ENCODE measurements at regions not wholly inside any gene's neighbourhood (a gene's known extent, or its start where the extent isn't known, plus 50 kb on each side); places are given as distances from the start of the nearest gene placed in this dataset.

DNA sequence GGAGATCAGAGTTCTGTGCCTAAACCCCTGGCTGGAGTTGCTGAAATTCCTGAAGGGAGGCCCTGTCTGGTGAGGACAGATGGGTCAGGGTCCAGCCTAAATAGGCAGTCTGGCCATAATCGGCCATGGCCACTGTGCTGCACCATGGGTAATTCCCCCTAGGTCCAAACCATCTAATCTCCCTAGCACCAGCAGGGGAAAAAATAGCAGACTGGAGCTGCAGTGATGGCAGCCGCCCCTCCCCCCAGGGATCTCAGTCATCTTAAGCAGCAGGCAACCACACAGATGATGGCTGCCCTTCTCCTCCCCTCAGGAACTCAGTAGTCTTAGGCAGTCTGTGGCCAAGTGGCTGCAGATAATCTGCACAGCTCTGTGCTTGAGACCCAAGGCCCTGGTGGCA is 68.4 kb upstream of the CD96 start:
- H3K36me3 ChIP-seq (ENCODE audit: control insufficient read depth in 1 of 2, insufficient read depth in 2 of 2, low read length in 2 of 2) = no peaks in the 10 kb centered on the region
- ChIA-PET RAD21 (ENCODE audit: low non-redundant PET in 1 of 2, low total read pairs in 2 of 2, uncharacterized antibody in 2 of 2, unreplicated experiment in 2 of 2) (no interaction called here), CTCF (no interaction called here), POLR2A (no interaction called here)
- H3K4me2 ChIP-seq (ENCODE audit: low read length) = no peak overlapping the region
- H3K79me2 ChIP-seq (ENCODE audit: insufficient read depth, low read length) = no peaks in the 10 kb centered on the region
- H2AFZ ChIP-seq (ENCODE audit: low read depth, low read length, poor library complexity, severe bottlenecking) = no peak overlapping the region
- no peak overlapping the region for H3K4me3 ChIP-seq (replicated peaks in 1 of 2; ENCODE audit: low read depth in 1 of 2, low read length in 2 of 2)
- TF ChIP-seq, protein P1, sequence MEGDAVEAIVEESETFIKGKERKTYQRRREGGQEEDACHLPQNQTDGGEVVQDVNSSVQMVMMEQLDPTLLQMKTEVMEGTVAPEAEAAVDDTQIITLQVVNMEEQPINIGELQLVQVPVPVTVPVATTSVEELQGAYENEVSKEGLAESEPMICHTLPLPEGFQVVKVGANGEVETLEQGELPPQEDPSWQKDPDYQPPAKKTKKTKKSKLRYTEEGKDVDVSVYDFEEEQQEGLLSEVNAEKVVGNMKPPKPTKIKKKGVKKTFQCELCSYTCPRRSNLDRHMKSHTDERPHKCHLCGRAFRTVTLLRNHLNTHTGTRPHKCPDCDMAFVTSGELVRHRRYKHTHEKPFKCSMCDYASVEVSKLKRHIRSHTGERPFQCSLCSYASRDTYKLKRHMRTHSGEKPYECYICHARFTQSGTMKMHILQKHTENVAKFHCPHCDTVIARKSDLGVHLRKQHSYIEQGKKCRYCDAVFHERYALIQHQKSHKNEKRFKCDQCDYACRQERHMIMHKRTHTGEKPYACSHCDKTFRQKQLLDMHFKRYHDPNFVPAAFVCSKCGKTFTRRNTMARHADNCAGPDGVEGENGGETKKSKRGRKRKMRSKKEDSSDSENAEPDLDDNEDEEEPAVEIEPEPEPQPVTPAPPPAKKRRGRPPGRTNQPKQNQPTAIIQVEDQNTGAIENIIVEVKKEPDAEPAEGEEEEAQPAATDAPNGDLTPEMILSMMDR (IDR thresholded peaks at IDR 0.05 in 2 of 3, conservative IDR thresholded peaks at IDR 0.05 in 1 of 3; ENCODE audit: borderline replicate concordance in 1 of 3, insufficient read depth in 1 of 3, low read depth in 2 of 3, low read length in 2 of 3) = peak in 1 of 3 experiments; percentile 11; a peak in 1 of 6 replicates
- TF ChIP-seq CEBPB (IDR thresholded peaks at IDR 0.05; ENCODE audit: low read depth) = no peak
- H3K9me2 ChIP-seq (ENCODE audit: insufficient read depth) = no peaks in the 10 kb centered on the region
- no peaks in the 10 kb centered on the region for H3K4me1 ChIP-seq (ENCODE audit: control insufficient read depth in 1 of 2, insufficient read depth in 2 of 2, low read length in 2 of 2)
- no peaks in the 10 kb centered on the region for H3K9me3 ChIP-seq (ENCODE audit: control insufficient read depth in 1 of 2, insufficient read depth in 1 of 2, low read depth in 1 of 2, low read length in 2 of 2)
- intact Hi-C loops (cut with micrococcal nuclease) = no loop called here
- H3K9ac ChIP-seq (ENCODE audit: low read length) = no peak overlapping the region
- peak; percentile 6 for DNase-seq (ENCODE audit: low read depth, low spot score)
- H4K20me1 ChIP-seq (ENCODE audit: insufficient read depth) = no peaks in the 10 kb centered on the region
- H3K27ac ChIP-seq (ENCODE audit: low read depth, low read length) = no peak overlapping the region
- no TSS peak for BruUV-seq (replicated peaks)
- H3K27me3 ChIP-seq (ENCODE audit: insufficient read depth, low read length) = no peaks in the 10 kb centered on the region
- peak; percentile 80 for ATAC-seq

GRCh38 chr3:111476701-111477100 is 65.3 kb upstream of the CD96 start:
- intact Hi-C loops (cut with micrococcal nuclease) = no loop called here
- DNase-seq (ENCODE audit: low read depth, low spot score) = no peak
- Histone ChIP-seq H3K36me3 (ENCODE audit: control insufficient read depth in 1 of 2, insufficient read depth in 2 of 2, low read length in 2 of 2) (no peaks in the 10 kb centered on the region), H3K9me3 (ENCODE audit: control insufficient read depth in 1 of 2, insufficient read depth in 1 of 2, low read depth in 1 of 2, low read length in 2 of 2) (no peaks in the 10 kb centered on the region), H3K4me3 (replicated peaks in 1 of 2; ENCODE audit: low read depth in 1 of 2, low read length in 2 of 2) (no peak overlapping the region), H3K27ac (ENCODE audit: low read depth, low read length) (no peak overlapping the region), H3K79me2 (ENCODE audit: insufficient read depth, low read length) (no peaks in the 10 kb centered on the region), H3K9me2 (ENCODE audit: insufficient read depth) (no peaks in the 10 kb centered on the region), H3K9ac (ENCODE audit: low read length) (no peak overlapping the region), H3K4me1 (ENCODE audit: control insufficient read depth in 1 of 2, insufficient read depth in 2 of 2, low read length in 2 of 2) (no peaks in the 10 kb centered on the region), H2AFZ (ENCODE audit: low read depth, low read length, poor library complexity, severe bottlenecking) (no peak overlapping the region), H3K4me2 (ENCODE audit: low read length) (no peak overlapping the region), H4K20me1 (ENCODE audit: insufficient read depth) (no peaks in the 10 kb centered on the region), H3K27me3 (ENCODE audit: insufficient read depth, low read length) (no peaks in the 10 kb centered on the region)
- no TSS peak for BruUV-seq (replicated peaks)
- RAD21 ChIA-PET (ENCODE audit: low non-redundant PET in 1 of 2, low total read pairs in 2 of 2, uncharacterized antibody in 2 of 2, unreplicated experiment in 2 of 2) = no interaction called here
- ATAC-seq = no peak
- POLR2A ChIA-PET = no interaction called here
- CTCF ChIA-PET = no interaction called here
- TF ChIP-seq, protein P2, sequence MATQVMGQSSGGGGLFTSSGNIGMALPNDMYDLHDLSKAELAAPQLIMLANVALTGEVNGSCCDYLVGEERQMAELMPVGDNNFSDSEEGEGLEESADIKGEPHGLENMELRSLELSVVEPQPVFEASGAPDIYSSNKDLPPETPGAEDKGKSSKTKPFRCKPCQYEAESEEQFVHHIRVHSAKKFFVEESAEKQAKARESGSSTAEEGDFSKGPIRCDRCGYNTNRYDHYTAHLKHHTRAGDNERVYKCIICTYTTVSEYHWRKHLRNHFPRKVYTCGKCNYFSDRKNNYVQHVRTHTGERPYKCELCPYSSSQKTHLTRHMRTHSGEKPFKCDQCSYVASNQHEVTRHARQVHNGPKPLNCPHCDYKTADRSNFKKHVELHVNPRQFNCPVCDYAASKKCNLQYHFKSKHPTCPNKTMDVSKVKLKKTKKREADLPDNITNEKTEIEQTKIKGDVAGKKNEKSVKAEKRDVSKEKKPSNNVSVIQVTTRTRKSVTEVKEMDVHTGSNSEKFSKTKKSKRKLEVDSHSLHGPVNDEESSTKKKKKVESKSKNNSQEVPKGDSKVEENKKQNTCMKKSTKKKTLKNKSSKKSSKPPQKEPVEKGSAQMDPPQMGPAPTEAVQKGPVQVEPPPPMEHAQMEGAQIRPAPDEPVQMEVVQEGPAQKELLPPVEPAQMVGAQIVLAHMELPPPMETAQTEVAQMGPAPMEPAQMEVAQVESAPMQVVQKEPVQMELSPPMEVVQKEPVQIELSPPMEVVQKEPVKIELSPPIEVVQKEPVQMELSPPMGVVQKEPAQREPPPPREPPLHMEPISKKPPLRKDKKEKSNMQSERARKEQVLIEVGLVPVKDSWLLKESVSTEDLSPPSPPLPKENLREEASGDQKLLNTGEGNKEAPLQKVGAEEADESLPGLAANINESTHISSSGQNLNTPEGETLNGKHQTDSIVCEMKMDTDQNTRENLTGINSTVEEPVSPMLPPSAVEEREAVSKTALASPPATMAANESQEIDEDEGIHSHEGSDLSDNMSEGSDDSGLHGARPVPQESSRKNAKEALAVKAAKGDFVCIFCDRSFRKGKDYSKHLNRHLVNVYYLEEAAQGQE (IDR thresholded peaks at IDR 0.05; ENCODE audit: low read depth) = no peak
- no peak for TF ChIP-seq CEBPB (IDR thresholded peaks at IDR 0.05; ENCODE audit: low read depth)
- no peak for TF ChIP-seq YY1 (IDR thresholded peaks at IDR 0.05; ENCODE audit: extremely low read depth, insufficient replicate concordance, low read depth, low read length)
- no peak for TF ChIP-seq ATF3 (IDR thresholded peaks at IDR 0.05)
- no peak for TF ChIP-seq RAD21 (IDR thresholded peaks at IDR 0.05; ENCODE audit: low read depth)
- TF ChIP-seq JUND (IDR thresholded peaks at IDR 0.05) = no peak
- TF ChIP-seq ELF1 (IDR thresholded peaks at IDR 0.05; ENCODE audit: borderline replicate concordance, low read depth) = no peak
- TF ChIP-seq POLR2AphosphoS5 (IDR thresholded peaks at IDR 0.05; ENCODE audit: low read depth, low read length) = no peak
- TF ChIP-seq, protein P1 (IDR thresholded peaks at IDR 0.05 in 2 of 3, conservative IDR thresholded peaks at IDR 0.05 in 1 of 3; ENCODE audit: borderline replicate concordance in 1 of 3, insufficient read depth in 1 of 3, low read depth in 2 of 3, low read length in 2 of 3) = no peak

All from HCT116 (cell line).